ENCODE measurements at regions not wholly inside any gene's neighbourhood (a gene's known extent, or its start where the extent isn't known, plus 50 kb on each side); places are given as distances from the start of the nearest gene placed in this dataset.

DNA sequence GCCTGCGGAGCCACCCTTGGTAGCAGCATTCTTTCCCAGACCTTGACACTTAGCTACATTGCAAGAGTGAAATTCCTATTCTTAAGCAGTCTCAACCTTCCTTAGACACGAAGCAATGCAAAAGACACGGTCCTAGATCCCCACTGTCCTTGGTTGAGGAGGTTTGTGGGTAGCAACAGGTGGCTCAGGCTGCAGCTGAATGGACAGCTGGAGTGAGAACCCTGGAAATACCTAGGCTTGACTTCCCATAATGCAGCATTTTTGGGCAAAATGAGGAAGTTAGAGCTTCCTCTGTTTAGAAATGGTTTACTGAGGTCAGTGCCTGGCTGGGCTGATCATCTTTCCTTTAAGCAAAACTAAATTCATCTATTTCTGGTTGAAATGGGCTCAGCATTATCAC lies 296.6 kb downstream of the RFC3 start:
- DNase-seq (ENCODE audit: low read depth in 2 of 2), result no peak

DNA sequence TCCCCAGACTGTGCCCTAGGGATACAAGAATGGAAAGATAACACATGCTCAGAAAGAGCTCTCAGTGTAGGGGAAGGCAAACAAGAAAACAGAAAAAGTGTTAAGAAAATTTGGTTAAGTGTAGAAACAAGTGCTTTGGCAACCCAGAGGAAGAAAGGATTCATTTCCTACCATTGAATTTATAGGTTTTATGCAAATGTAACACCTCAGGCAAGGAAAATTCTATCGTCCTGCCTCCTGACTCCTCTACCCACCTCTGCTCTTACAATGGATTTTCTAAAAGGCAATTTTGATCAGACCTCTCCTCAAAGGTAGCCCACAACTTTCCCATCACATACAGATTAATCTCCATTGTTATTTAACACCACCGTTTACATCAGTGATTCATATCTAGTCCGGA lies 298.7 kb downstream of the RFC3 start:
- no peak for DNase-seq (ENCODE audit: low read depth in 2 of 2)

DNA sequence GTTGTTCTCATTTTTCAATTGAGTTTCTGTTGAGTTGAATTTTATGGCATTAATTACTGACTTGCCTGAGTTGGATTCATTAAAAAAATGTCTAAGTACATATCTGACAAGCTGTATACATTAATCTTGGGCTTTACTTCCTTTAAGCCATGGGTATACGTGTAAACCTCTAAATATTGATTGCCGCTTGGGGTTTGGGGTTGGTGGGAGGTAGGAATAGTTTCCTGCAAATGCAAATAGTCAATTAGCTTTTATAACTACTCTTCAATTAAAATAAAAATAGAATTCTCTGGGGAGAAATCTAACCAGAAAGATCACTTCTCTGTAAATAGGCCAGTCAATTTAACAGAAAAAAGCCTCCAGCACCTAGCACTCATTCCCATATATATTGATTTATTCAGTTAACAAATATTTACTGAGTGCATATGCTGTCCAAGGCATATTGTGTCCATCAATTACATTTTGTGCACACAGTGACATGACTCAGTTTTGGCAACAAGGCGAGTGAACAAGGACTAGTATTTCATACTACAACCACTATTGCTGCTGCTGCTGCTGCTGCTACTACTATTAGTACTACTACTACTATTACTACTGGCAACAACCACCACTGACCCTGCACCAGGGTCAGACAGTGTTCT lies 306.8 kb downstream of the RFC3 start:
- DNase-seq (ENCODE audit: low read depth in 2 of 2), result no peak

DNA sequence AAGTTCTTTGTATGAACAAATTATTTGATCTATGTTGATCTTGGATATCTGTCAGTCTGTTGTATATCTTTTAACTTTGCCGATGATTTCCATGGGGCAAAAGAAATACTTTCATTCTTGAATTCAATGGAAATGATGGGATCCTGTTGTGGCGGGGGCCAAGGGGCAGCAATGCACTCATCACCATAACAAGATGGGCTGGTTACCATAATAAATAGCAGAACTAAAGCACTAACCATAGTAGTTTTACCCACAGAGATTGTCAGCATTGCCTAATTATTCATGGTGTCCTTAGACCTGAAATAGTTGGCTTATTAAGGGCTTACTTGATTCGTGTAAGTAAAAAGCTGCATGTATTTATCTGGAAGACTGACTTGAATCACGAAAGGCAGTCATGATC lies 309.6 kb downstream of the RFC3 start:
- DNase-seq (ENCODE audit: low read depth in 2 of 2), result no peak

DNA sequence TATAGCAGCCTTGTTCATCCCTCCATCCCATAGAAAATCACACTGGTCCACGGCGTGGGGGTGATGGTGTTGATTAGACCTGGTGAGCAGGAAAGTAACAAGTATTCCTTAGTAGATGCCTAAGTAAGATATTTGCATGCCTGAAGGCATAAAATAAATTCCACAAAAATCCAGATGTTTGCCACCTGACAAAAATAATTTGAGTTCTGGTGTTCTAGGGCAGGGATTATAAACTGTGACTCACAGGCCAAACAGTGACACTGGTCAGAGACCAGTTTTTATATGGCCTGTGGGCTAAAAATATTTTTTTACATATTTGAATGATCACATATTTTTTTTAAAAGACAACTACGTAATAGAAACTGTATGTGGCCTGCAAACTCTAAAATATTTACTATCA lies 310.7 kb downstream of the RFC3 start:
- no peak for DNase-seq (ENCODE audit: low read depth in 2 of 2)

DNA sequence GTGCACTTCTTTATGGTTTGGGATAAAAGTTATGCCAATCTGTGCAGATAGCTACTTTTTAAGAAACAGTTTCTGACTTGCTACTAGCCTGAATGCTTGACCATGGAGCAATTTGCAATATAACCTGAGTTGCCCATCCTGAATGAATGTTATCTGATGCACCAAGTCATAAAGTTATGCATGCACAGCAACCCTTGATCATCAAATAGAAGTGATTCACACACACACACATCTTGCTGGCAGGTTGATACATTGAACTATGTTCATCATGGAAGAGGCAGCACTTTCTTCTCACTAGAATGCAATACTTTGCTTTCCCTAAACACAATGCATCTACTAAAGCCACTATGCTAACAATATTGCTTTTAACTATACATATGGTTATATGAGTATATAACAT lies 311.5 kb downstream of the RFC3 start:
- DNase-seq (ENCODE audit: low read depth in 2 of 2), result no peak

DNA sequence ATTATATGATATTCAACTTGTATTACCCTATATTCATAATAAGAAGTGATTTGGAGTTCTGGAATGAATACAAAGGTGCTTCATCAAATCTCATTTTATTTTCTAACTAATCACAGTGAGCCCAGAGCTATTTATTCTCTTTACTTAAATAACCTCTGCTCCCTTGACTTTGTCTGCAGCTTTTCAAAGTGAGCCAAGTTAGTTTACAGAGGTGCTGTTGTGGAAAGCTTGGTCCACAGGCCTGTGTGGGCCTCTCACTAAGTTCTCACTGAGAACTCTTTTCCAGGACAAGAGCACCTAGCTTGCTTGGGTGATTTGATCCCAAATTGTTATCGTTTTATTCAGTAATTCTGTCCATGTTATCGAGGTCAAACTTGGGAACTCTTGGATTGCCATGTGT lies 319.3 kb downstream of the RFC3 start:
- DNase-seq (ENCODE audit: low read depth in 2 of 2), result no peak

DNA sequence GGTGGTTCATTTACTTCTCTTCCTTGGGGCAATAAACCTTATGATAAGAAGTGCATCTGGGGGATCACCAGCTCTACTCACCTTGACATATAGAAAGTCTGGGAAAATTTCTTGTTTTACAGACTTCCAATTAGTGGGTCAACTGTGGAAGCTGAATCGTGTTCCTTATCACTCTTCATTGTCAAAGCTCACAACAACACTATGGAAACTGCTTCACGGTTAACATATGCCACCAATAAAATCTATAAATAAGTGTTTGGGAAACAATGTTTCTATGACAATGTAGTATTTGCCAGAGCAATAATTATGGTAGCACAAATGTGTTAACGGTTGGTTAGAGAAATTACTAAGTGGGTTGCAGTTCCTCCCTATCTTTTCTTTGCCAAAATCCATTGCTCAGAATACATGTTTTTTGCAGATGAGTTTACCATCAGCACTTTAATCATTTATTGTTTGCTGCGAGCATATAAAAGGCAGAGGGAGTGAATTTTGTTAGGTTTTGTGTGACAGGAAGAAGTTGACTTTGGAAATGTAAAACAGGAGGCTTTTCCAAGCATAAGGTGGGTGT lies 321.8 kb downstream of the RFC3 start:
- no peak for DNase-seq (ENCODE audit: low read depth in 2 of 2)

DNA sequence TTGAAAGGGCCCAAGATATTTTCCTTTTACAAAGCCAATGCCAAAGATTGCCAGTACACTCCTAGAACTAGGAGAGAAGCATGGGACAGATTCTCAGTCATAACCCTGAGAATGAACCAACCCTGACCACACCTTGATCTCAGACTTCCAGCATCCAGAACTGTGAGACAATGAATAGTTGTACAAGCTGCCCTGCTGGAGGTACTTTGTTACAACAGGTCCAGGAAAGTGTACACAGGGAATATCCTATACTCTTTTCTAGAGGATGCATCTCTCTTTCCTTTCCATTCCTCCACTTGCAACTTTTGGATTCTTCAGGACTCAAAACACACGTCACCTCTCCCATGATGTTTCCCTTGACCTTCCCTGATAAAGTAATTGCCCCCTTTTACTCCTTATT lies 325.7 kb downstream of the RFC3 start:
- no peak for DNase-seq (ENCODE audit: low read depth in 2 of 2)

DNA sequence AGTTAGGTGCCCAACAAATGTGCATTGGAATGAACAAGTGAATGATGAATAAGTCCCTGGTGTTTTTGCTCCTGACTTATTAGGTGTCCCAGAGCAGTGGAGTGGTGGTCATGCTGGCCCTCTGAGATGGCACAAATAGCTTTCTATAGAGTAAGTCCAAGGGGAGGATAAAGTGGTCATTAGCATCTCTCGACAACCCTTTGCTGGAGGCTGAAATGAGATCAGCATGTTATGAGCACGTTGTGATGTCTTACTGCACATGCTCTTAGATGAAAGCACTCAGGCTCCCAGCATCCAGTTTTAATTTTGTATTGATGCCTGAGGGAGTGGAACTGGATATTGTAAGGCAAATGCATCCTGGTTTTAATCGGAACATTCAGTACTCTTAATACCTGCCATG lies 326.2 kb downstream of the RFC3 start:
- DNase-seq (ENCODE audit: low read depth in 2 of 2), result no peak

DNA sequence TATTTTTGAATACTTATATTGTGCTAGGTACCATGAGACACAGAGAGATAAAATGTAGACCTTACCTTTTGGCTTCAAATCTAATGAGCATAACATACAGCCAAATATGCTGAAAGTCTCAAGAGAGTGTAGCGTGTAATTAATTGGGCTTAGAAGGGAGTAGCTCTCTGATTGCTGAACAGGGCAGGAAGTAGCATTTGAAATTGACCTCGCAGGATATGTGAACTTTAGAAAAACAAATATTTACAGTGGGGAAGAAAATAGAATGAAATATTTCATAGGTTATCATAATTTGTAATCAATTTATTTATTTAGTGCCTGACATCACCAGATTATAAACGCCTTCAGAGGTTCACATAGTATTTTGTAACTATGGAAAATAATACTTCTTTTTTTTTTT lies 327.1 kb downstream of the RFC3 start:
- DNase-seq (ENCODE audit: low read depth in 2 of 2), result no peak

DNA sequence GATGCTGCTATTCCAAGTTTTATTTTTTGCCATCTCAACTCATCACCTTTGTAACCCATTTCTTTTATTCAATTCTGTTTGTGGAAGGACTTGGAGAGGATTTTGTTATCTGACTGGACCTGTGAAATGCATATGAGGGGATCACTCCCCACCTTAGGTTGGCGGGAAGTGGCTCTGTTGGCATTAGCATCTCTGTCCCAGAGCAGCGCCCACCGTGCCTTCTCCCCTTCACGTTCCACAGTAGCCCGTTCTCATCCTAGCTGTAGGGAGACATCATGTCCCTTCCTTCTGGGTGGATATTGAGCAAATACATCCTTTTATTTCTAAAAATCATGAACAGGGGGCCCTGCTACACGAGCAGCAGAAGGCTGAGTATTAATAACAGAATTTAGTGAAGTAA lies 330.4 kb downstream of the RFC3 start:
- DNase-seq (ENCODE audit: low read depth in 2 of 2), result no peak

DNA sequence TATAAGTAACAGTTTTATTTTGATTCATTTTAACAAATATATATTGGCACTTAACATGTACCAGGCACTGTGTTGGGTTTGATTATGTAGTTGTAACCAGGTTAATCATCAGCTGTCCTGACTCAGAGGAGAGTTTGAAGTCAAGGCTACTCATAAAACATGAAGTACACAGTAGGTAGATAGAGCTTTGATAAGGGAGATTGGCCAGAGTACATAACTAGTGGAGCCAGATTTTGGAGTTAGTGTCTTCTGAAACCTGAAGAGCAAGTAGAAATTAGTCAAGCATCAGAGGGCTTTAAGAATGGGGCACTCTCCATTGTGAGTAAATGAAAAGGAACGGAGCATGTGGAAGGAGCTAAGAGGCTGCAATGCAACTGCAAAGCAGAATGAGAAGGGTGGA lies 333.9 kb downstream of the RFC3 start:
- no peak for DNase-seq (ENCODE audit: low read depth in 2 of 2)

DNA sequence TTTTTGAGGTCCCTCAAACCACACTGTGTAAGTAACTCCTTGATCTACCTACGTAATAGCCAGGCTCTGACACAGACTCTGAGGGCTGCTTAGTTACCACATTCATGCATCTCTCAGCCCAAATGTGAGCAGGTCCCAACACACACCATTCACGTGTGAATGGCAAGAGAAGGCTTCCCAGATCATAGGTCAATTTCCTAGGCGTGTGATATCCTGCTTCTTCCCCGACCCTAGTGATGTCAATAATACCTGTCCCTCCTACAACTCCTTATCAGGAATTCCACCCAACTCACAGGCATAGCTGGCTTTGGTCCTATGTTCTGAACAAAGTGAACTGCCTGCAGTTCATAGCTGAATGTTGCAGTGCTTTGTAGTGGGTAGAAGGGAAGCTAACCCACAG lies 334.5 kb downstream of the RFC3 start:
- no peak for DNase-seq (ENCODE audit: low read depth in 2 of 2)

DNA sequence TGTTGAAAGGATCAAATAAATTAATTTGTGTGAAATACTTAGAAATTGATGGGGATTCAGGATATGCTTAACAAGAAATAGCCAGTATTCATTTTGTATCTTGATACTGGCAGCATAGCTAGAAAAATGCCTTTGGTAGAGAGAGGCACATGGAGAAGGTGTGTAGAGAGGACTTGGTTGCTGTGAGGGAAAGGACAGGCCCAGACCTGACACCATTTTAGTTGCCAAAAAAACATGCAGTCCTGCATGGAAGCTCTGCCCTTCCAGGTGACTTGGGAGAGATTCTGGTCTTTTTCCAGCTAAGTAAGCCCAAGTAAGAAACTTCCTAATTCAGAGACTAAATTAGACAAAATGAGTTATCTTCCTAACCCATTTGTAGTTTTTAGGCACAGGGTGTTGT lies 335.0 kb downstream of the RFC3 start:
- DNase-seq (ENCODE audit: low read depth in 2 of 2), result no peak

DNA sequence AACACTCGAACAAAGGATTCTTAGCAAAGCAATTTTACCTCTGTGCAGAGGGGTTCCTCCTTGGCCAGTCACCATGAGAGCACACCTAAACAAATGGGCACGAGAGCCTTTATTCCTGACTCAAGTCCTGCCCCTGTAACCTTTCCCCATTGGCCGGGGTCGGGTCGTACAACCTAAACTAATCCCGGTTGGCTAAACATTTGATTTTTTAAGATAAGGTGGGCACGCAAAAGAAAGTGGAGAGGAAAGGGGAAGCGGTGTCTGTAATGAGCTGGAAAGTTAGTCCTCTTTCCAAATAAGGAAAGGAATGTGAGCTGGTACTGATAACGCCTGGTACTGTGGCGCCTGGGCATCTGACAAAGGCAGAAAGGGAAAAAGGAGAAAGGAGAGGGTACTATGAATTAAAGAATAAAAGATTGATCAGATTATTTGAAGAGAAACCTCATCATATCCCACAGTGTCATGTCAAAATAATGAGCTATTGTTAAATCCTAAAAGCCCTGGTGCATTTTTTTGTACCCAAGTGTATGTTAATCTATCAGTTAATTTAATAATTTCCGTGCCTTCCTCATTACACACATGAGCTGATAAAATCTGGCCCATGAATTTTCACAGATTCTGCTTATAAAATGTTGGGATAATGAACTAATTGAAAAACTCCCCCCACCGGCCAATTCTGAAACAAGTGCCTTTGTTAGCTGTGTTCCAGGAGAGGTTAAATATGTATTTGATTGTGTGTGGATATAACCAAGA lies 335.7 kb downstream of the RFC3 start:
- DNase-seq (ENCODE audit: low read depth in 2 of 2), result no peak

DNA sequence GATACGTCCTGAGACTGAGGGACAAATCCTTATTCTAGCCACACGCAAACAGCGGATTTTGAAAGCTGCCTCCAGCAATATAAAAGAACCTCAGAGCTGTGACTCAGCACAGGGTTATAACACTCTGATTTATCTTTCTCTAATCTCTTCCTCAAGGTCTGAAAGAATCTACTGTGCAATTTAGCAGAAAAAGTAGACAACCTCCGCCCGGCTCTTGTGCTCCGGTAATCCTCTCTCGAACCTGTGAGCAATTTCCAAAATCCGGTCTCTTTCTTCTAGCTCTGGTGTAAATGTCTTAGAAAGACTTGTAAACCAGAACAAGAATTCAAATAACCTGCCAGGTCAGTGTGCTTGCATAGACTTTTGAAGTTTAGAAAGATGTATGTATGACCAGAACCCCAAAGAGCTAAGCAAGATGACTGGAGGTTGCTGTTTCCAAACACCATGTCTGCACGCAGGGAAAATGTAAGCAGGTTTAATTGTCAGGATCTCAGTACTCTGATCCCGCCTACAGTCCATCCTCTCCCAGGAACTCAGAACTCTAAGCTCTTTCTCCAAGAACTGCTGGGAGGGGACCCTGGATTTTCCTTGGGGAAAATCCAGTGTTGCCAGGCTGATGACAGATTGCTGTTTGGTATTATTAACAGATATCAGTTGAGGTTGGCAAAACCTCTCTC lies 338.1 kb downstream of the RFC3 start:
- DNase-seq (ENCODE audit: low read depth in 2 of 2), result no peak

DNA sequence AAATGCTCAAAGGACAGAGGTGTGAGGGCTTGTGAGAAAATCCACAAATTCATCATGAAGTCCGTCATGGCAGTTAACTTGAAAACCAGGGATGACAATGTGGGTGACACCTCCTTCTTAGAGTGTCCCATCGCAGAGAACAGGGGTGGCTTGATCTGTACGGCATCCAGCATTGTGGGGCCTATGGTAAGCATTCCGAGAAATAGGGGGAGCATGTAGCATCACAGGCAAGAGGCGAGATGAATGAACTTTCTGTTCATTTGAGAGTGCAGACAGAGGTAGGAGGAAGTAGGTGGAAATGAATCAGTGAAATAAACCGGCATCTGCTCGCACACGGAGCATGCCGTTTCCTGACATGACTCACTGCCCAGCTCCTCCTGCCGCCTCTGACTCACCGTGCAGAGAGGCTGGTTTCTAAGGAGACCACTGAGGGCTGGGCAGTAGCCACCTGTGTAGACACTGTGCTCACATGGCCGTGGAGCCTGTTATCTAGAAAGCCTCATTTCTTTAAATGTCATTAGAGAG lies 339.0 kb downstream of the RFC3 start:
- DNase-seq (ENCODE audit: low read depth in 2 of 2), result peak in 1 of 2 donors; percentile 10

DNA sequence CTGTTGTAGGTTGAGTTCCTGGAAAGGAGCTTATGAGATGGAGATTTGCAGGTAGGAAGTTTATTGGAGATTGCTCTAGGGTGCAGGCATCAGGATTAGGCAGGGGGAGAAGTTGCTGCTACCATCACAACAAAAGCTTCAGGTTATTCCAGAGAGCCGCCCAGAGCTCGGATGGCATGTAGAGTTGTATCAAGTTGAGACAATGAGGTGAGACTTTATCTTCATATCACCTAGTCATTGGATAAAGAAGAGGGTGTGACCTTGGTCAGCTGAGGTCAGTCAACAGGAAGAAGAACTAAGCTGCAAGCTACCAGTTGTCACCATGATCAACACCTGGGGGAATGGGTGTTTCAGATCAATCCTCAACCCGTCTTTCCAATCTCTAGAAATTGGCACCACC lies 342.0 kb downstream of the RFC3 start:
- no peak for DNase-seq (ENCODE audit: low read depth in 2 of 2)

DNA sequence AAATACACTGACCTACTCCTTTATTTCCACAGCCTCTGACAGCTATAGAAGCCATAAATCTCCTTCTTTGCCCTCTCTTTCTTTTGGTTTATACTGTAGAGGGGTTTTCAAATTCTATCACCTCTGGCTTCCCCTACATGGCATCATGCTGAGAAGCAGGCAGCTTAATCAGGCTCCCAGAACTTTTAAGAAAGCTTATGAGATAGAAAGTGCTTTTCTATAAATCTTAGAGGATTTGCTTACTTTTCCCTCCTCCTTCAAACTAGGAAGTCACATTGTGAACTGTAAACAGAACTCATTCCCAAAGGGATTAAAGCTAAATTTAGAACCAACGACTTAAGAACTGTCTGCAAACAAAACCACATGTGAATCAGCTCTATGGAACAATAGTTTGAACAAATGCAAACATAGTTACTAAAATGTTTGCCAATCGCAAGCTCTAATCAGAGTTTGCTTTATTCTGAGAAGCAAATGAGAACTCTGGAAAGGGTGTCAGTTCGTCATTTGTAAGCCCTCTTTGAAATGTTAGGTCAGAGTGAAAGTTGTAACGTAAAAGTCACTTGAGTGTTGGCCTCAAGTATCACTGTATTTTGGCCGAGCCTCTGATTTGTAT lies 344.1 kb downstream of the RFC3 start:
- DNase-seq (ENCODE audit: low read depth in 2 of 2), result no peak

DNA sequence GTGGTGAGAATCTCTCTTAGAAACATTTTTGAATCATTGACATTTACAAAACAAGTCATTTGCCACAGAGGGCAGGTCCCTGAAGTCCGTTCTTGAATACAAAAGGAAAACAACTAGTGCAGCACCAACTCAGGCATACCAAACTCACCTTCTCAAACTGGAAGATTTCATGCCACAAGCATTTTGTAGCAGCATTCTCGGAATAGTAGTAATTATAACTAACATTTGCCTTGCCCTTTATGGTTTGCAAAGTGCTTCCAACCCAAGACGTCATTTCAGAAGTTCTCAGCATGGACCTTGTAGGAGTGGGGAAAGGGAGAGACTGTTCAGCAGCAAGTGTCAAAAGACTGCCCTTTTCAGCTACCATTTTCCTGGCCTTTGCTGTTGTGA lies 344.6 kb downstream of the RFC3 start:
- DNase-seq (ENCODE audit: low read depth in 2 of 2), result no peak

DNA sequence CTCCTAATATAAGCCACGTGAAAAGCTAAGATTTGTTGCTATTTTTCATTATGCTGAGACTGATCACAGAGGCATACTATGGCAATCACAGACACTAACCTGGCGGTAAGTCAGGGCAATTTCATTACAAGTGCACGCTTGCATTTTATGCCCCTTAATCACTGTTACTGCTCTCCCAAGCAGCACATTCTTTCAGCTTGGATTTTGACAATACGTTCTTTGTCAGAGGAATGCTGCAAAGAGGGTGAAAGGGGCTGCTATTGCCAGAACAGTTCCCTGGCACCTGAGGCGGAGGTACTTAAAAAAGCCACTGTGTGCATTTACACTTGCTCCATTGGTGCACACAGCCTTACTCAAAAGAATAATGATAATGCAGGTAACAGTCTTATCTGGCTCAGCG lies 346.6 kb downstream of the RFC3 start:
- DNase-seq (ENCODE audit: low read depth in 2 of 2), result no peak
